HCT116 (cell line): ENCODE measurements at regions not wholly inside any gene's neighbourhood (a gene's known extent, or its start where the extent isn't known, plus 50 kb on each side); places are given as distances from the start of the nearest gene placed in this dataset.

Experiments
- ATAC-seq: fragments of 200-7000 bp; cut with Tn5 transposase; 2 replicates; pipeline ENCODE4 v1.9.1; 2020; ENCODE audit warnings: mild to moderate bottlenecking, moderate library complexity
- BruUV-seq: library from RNA; stranded (reverse); fragments of 400-500 nt; replicated peaks from 2 replicates; lab custom pipeline; 2021; lab: Mats Ljungman, UMichigan
- CTCF ChIA-PET: fragments of 300-600 bp; sonication (Branson Sonifier 250); formaldehyde crosslinking; loops from one replicate; lab custom pipeline; 2021; ENCODE audit warnings: antibody characterized with exemption; lab: Charles Lee
- POLR2A ChIA-PET: fragments of 300-600, 350-600 bp; sonication (Branson Sonifier 250); formaldehyde crosslinking; loops from one replicate; lab custom pipeline; 2021; ENCODE audit warnings: antibody characterized with exemption; lab: Charles Lee
- RAD21 ChIA-PET, 2 experiments: fragments of 300-600 bp; sonication (Branson Sonifier 250); formaldehyde crosslinking; loops; one replicate each; lab custom pipeline; 2023; ENCODE audit warnings: low total read pairs in 2 of 2; ENCODE audit not compliant: uncharacterized antibody in 2 of 2, unreplicated experiment in 2 of 2, low non-redundant PET in 1 of 2; lab: Charles Lee
- DNase-seq: peaks from one replicate; pipeline ENCODE4 v3.0.0-alpha.2; 2010; ENCODE audit warnings: low read depth, low spot score
- H2AFZ ChIP-seq: fragments of 200-600 bp; shearing (Covaris generic), sonication (generic); 2 replicates; pipeline ENCODE4 v1.6.1; 2017; ENCODE audit warnings: low read depth, mixed run types, mixed read lengths, antibody characterized with exemption, low read length; ENCODE audit not compliant: poor library complexity, severe bottlenecking
- H3K27ac ChIP-seq: 2 replicates; pipeline ENCODE4 v1.5.1; 2012; ENCODE audit warnings: low read depth, low read length
- H3K27me3 ChIP-seq: fragments of 200-600 bp; sonication (generic); 2 replicates; pipeline ENCODE4 v1.6.1; 2016; ENCODE audit warnings: mixed run types, low read length, mixed read lengths; ENCODE audit not compliant: insufficient read depth
- H3K36me3 ChIP-seq, 2 experiments: fragments of 200-500 bp in 1 of 2; fragments of 200-600 bp in 1 of 2; sonication (Bioruptor generic) in 1 of 2; sonication (generic) in 1 of 2; 2 replicates each; pipeline versions ENCODE4 v1.5.1 to v1.6.1; 2014 to 2016; ENCODE audit warnings: low read length in 2 of 2, inconsistent platforms in 1 of 2, mixed read lengths in 1 of 2, mixed run types in 1 of 2; ENCODE audit not compliant: insufficient read depth in 2 of 2, control insufficient read depth in 1 of 2
- H3K4me1 ChIP-seq, 2 experiments: fragments of 200-600 bp in 1 of 2; sonication (generic) in 1 of 2; 2 replicates each; pipeline versions ENCODE4 v1.5.1 to v1.6.1; 2012 to 2017; ENCODE audit warnings: low read length in 2 of 2, inconsistent platforms in 1 of 2, mild to moderate bottlenecking in 1 of 2, mixed read lengths in 1 of 2, mixed run types in 1 of 2, moderate library complexity in 1 of 2; ENCODE audit not compliant: insufficient read depth in 2 of 2, control insufficient read depth in 1 of 2
- H3K4me2 ChIP-seq: fragments of 200-600 bp; sonication (generic); 2 replicates; pipeline ENCODE4 v1.6.1; 2017; ENCODE audit warnings: mixed run types, low read length, mixed read lengths
- H3K4me3 ChIP-seq, 2 experiments: fragments of 200-600 bp in 1 of 2; sonication (generic) in 1 of 2; replicated peaks in 1 of 2; 2 replicates each; pipeline ENCODE4 v1.5.1; 2011 to 2016; ENCODE audit warnings: low read length in 2 of 2, control low read depth in 1 of 2, low read depth in 1 of 2, mild to moderate bottlenecking in 1 of 2, mixed read lengths in 1 of 2, mixed run types in 1 of 2
- H3K79me2 ChIP-seq: fragments of 200-600 bp; sonication (generic); 2 replicates; pipeline ENCODE4 v1.6.1; 2017; ENCODE audit warnings: mild to moderate bottlenecking, mixed run types, low read length, moderate library complexity, mixed read lengths; ENCODE audit not compliant: insufficient read depth
- H3K9ac ChIP-seq: fragments of 200-600 bp; sonication (generic); 2 replicates; pipeline ENCODE4 v1.6.1; 2016; ENCODE audit warnings: low read length, mixed read lengths
- H3K9me2 ChIP-seq: fragments of 200-600 bp; sonication (generic), shearing (Covaris generic); 2 replicates; pipeline ENCODE4 v1.6.1; 2017; ENCODE audit warnings: mixed run types, mild to moderate bottlenecking, moderate library complexity; ENCODE audit not compliant: insufficient read depth
- H3K9me3 ChIP-seq, 2 experiments: fragments of 200-500 bp in 1 of 2; fragments of 200-600 bp in 1 of 2; sonication (Bioruptor generic) in 1 of 2; sonication (generic) in 1 of 2; 2 replicates each; pipeline ENCODE4 v1.6.1; 2014 to 2017; ENCODE audit warnings: low read length in 2 of 2, mixed read lengths in 2 of 2, inconsistent platforms in 1 of 2, low read depth in 1 of 2, mild to moderate bottlenecking in 1 of 2, mixed run types in 1 of 2, moderate library complexity in 1 of 2; ENCODE audit not compliant: control insufficient read depth in 1 of 2, insufficient read depth in 1 of 2
- H4K20me1 ChIP-seq: fragments of 200-600 bp; sonication (generic), shearing (Covaris generic); 2 replicates; pipeline ENCODE4 v1.6.1; 2017; ENCODE audit warnings: mixed run types, mild to moderate bottlenecking, moderate library complexity; ENCODE audit not compliant: insufficient read depth
- CBX3 ChIP-seq: IDR thresholded peaks from 2 replicates; pipeline ENCODE4 v1.6.1; 2012; ENCODE audit warnings: low read depth
- CEBPB ChIP-seq: IDR thresholded peaks from 2 replicates; pipeline ENCODE4 v1.6.1; 2012; ENCODE audit warnings: low read depth
- EGR1 ChIP-seq: IDR thresholded peaks from 2 replicates; pipeline ENCODE4 v1.6.1; 2012; ENCODE audit warnings: low read depth
- RAD21 ChIP-seq: IDR thresholded peaks from 2 replicates; pipeline ENCODE4 v1.6.1; 2012; ENCODE audit warnings: low read depth, mild to moderate bottlenecking
- SIN3A ChIP-seq: IDR thresholded peaks from 2 replicates; pipeline ENCODE4 v1.6.1; 2012; ENCODE audit warnings: low read depth
- SRF ChIP-seq: IDR thresholded peaks from 2 replicates; pipeline ENCODE4 v1.6.1; 2012; ENCODE audit warnings: low read depth
- TCF7L2 ChIP-seq: IDR thresholded peaks from 2 replicates; pipeline ENCODE4 v1.7.0; 2011; ENCODE audit warnings: borderline replicate concordance, inconsistent platforms; ENCODE audit not compliant: insufficient read depth, insufficient read length; ENCODE audit errors: extremely low read depth
- ZFX ChIP-seq: fragments of 450-650 bp; IDR thresholded peaks from 2 replicates; pipeline ENCODE4 v1.6.1; 2017
- intact Hi-C: fragments of 100-400 bp; cut with micrococcal nuclease; formaldehyde crosslinking; loops from 2 replicates; pipeline ENCODE4 v1.10.0; 2022
- TF ChIP-seq, protein P1 (sequence below): IDR thresholded peaks from 2 replicates; pipeline ENCODE4 v1.6.1; 2011; ENCODE audit warnings: mild to moderate bottlenecking, low read length, moderate library complexity; ENCODE audit not compliant: insufficient replicate concordance; ENCODE audit errors: extremely low read depth
- TF ChIP-seq, protein P2 (sequence below), 3 experiments: fragments of 200-600 bp in 1 of 3; sonication (generic) in 1 of 3; IDR thresholded peaks in 2 of 3; conservative IDR thresholded peaks in 1 of 3; 2 replicates each; pipeline ENCODE4 v1.5.1; 2012 to 2017; ENCODE audit warnings: low read depth in 2 of 3, low read length in 2 of 3, antibody characterized with exemption in 1 of 3, borderline replicate concordance in 1 of 3, control low read depth in 1 of 3, mild to moderate bottlenecking in 1 of 3, mixed read lengths in 1 of 3, mixed run types in 1 of 3, moderate library complexity in 1 of 3; ENCODE audit not compliant: insufficient read depth in 1 of 3
- TF ChIP-seq, protein P3 (sequence below): IDR thresholded peaks from 2 replicates; pipeline ENCODE4 v1.6.1; 2012

DNA sequence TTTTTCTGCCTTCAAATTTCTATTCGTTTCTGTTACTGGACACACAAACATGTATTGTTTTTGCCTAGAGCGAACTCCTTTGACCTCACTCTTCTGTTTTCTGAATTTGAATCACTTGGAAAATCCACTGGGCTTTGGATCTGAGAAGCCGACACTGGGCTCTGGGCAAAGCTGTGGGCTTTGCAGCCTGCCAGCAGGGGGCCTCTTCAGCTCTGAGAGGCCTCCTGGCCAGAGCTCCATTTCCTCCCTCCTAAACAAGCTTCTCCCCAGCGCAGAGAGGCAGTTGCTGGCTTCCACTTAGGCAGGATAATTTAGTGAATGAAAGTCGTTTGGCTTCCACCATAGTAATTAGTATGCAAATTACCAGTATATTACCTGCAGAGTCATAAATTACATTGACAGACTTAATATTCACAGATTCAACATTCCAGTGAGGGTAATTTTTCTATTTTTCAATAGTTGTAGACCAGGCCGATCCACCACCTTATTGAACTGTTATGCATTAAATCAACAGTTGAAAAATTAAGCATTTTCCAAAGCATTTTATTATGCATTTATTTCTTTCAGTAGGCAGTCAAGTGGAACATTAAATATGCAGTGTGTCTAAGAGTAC, 104.0 kb upstream of the ZNF366 start:
- Histone ChIP-seq H3K79me2 (no peaks in the 10 kb centered on the region), H3K4me2 (peak overlapping the region; percentile 22), H3K36me3 (no peaks in the 10 kb centered on the region), H2AFZ (peak overlapping the region; percentile 79), H3K9me2 (no peaks in the 10 kb centered on the region), H3K27ac (no peak overlapping the region), H3K4me3 (no peak overlapping the region), H4K20me1 (no peaks in the 10 kb centered on the region), H3K4me1 (no peaks in the 10 kb centered on the region), H3K27me3 (no peaks in the 10 kb centered on the region), H3K9me3 (no peaks in the 10 kb centered on the region), H3K9ac (no peak overlapping the region)
- ChIA-PET RAD21 (interaction anchor here (1.6 to 2.0 kb wide), 2 partner anchors 208 kb away, joined by 6 to 7 read pairs; no protein-coding TSS in a partner anchor), POLR2A (interaction anchor here (1.2 kb wide), 1 partner anchor 207 kb away, joined by 4 read pairs; no protein-coding TSS in a partner anchor), CTCF (interaction anchor here (0.7 to 3.3 kb wide), 14 partner anchors 8 to 605 kb away, joined by 3 to 38 read pairs (median 4); no protein-coding TSS in a partner anchor)
- TF ChIP-seq SRF (no peak), CEBPB (no peak), EGR1 (no peak), RAD21 (peak; percentile 76), CBX3 (0 out of 2 replicates have a peak, but pooled peaks have one; percentile 34), SIN3A (no peak), ZFX (no peak), TCF7L2 (peak; percentile 84)
- TF ChIP-seq, protein P1, sequence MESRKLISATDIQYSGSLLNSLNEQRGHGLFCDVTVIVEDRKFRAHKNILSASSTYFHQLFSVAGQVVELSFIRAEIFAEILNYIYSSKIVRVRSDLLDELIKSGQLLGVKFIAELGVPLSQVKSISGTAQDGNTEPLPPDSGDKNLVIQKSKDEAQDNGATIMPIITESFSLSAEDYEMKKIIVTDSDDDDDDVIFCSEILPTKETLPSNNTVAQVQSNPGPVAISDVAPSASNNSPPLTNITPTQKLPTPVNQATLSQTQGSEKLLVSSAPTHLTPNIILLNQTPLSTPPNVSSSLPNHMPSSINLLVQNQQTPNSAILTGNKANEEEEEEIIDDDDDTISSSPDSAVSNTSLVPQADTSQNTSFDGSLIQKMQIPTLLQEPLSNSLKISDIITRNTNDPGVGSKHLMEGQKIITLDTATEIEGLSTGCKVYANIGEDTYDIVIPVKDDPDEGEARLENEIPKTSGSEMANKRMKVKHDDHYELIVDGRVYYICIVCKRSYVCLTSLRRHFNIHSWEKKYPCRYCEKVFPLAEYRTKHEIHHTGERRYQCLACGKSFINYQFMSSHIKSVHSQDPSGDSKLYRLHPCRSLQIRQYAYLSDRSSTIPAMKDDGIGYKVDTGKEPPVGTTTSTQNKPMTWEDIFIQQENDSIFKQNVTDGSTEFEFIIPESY, result no peak
- TF ChIP-seq, protein P2, sequence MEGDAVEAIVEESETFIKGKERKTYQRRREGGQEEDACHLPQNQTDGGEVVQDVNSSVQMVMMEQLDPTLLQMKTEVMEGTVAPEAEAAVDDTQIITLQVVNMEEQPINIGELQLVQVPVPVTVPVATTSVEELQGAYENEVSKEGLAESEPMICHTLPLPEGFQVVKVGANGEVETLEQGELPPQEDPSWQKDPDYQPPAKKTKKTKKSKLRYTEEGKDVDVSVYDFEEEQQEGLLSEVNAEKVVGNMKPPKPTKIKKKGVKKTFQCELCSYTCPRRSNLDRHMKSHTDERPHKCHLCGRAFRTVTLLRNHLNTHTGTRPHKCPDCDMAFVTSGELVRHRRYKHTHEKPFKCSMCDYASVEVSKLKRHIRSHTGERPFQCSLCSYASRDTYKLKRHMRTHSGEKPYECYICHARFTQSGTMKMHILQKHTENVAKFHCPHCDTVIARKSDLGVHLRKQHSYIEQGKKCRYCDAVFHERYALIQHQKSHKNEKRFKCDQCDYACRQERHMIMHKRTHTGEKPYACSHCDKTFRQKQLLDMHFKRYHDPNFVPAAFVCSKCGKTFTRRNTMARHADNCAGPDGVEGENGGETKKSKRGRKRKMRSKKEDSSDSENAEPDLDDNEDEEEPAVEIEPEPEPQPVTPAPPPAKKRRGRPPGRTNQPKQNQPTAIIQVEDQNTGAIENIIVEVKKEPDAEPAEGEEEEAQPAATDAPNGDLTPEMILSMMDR (IDR thresholded peaks at IDR 0.05 in 2 of 3, conservative IDR thresholded peaks at IDR 0.05 in 1 of 3; ENCODE audit: borderline replicate concordance in 1 of 3, insufficient read depth in 1 of 3, low read depth in 2 of 3, low read length in 2 of 3), result peak; percentile 69 to 99 (median 94)
- TF ChIP-seq, protein P3, sequence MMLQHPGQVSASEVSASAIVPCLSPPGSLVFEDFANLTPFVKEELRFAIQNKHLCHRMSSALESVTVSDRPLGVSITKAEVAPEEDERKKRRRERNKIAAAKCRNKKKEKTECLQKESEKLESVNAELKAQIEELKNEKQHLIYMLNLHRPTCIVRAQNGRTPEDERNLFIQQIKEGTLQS, result no peak
- peak; percentile 100 for ATAC-seq
- BruUV-seq, result no TSS peak
- DNase-seq, result peak; percentile 48
- intact Hi-C loops, result loop anchor here (1.0 kb wide), 1 partner anchor 207 kb away; no protein-coding TSS in a partner anchor
